HepG2 (cell line): ENCODE measurements at regions not wholly inside any gene's neighbourhood (a gene's known extent, or its start where the extent isn't known, plus 50 kb on each side); places are given as distances from the start of the nearest gene placed in this dataset.
A peak's percentile ranks its signal among the peaks of the same experiment; 100 is the strongest.

Experiments
- ATAC-seq: fragments of 200-7000 bp; cut with Tn5 transposase; 3 replicates; pipeline ENCODE4 v1.9.1; 2020; ENCODE audit warnings: mild to moderate bottlenecking, moderate library complexity
- BruUV-seq: library from RNA; stranded (reverse); fragments of 400-500 nt; replicated peaks from 2 replicates; lab custom pipeline; 2021; lab: Mats Ljungman, UMichigan
- CTCF ChIA-PET: fragments of 300-600 bp; formaldehyde crosslinking; extraction: SDS; loops from one replicate; lab custom pipeline; 2021; ENCODE audit warnings: low total read pairs, inconsistent platforms, low intra/inter-chr PET ratio; lab: Yijun Ruan, JAX
- POLR2A ChIA-PET: fragments of 350-600 bp; sonication (Branson Sonifier 250); formaldehyde crosslinking; loops from one replicate; lab custom pipeline; 2020; ENCODE audit warnings: antibody characterized with exemption, inconsistent platforms; lab: Yijun Ruan, JAX
- DNase-seq: peaks from one replicate; pipeline ENCODE4 v3.0.0-alpha.2; 2015; ENCODE audit warnings: low spot score
- FAIRE-seq: peaks from 3 replicates; lab custom pipeline; 2011; peaks lifted over from hg19 to GRCh38; lab: Jason Lieb, UNC
- H2AFZ ChIP-seq: one replicate; pipeline ENCODE4 v1.6.1; 2011; ENCODE audit warnings: low read length, inconsistent platforms
- H3K27ac ChIP-seq: fragments of 300-600 bp; 3 replicates; pipeline ENCODE4 v1.8.0; 2011; ENCODE audit warnings: mixed run types, mild to moderate bottlenecking, mixed read lengths, low read length, inconsistent platforms; ENCODE audit not compliant: insufficient read depth; ENCODE audit errors: extremely low read length
- H3K27me3 ChIP-seq, 2 experiments: fragments of 200-600 bp in 1 of 2; 2 replicates in 1 of 2; 3 replicates in 1 of 2; pipeline versions ENCODE4 v1.6.0 to v1.8.0; 2011; ENCODE audit warnings: low read length in 2 of 2, mild to moderate bottlenecking in 2 of 2, moderate library complexity in 2 of 2, inconsistent platforms in 1 of 2; ENCODE audit not compliant: insufficient read depth in 2 of 2, control insufficient read depth in 1 of 2
- H3K36me3 ChIP-seq, 2 experiments: fragments of 200-600 bp in 1 of 2; replicated peaks in 1 of 2; 2 replicates in 1 of 2; 3 replicates in 1 of 2; pipeline versions ENCODE4 v1.5.1 to v1.8.0; 2011; ENCODE audit warnings: low read length in 2 of 2, inconsistent platforms in 1 of 2; ENCODE audit not compliant: insufficient read depth in 2 of 2, control insufficient read depth in 1 of 2
- H3K4me1 ChIP-seq: 2 replicates; pipeline ENCODE4 v1.5.1; 2012; ENCODE audit warnings: low read length, inconsistent platforms; ENCODE audit not compliant: insufficient read depth
- H3K4me2 ChIP-seq: 2 replicates; pipeline ENCODE4 v1.6.0; 2011; ENCODE audit warnings: low read depth, low read length, inconsistent platforms
- H3K4me3 ChIP-seq, 3 experiments: fragments of 200-600 bp in 1 of 3; sonication (generic), shearing (Covaris generic) in 1 of 3; replicated peaks in 1 of 3; 2 replicates each; pipeline ENCODE4 v1.5.1; 2011 to 2016; ENCODE audit warnings: low read length in 3 of 3, inconsistent platforms in 2 of 3, low read depth in 2 of 3, mild to moderate bottlenecking in 2 of 3, control low read depth in 1 of 3, mixed read lengths in 1 of 3; ENCODE audit not compliant: insufficient read depth in 1 of 3
- H3K79me2 ChIP-seq: one replicate; pipeline ENCODE4 v1.6.1; 2011; ENCODE audit warnings: low read length, inconsistent platforms; ENCODE audit not compliant: insufficient read depth
- H3K9ac ChIP-seq: 2 replicates; pipeline ENCODE4 v1.6.0; 2011; ENCODE audit warnings: mild to moderate bottlenecking, low read depth, low read length, inconsistent platforms; ENCODE audit not compliant: insufficient read depth
- H3K9me3 ChIP-seq: 2 replicates; pipeline ENCODE4 v1.5.1; 2012; ENCODE audit warnings: mild to moderate bottlenecking, low read length
- H4K20me1 ChIP-seq: 2 replicates; pipeline ENCODE4 v1.6.0; 2011; ENCODE audit warnings: inconsistent platforms, mild to moderate bottlenecking, low read length, moderate library complexity; ENCODE audit not compliant: insufficient read depth
- CBX1 ChIP-seq: IDR thresholded peaks from one replicate; pipeline ENCODE4 v1.6.1; 2016; ENCODE audit warnings: antibody characterized with exemption, low read depth
- HMGA1 ChIP-seq: sonication (generic); formaldehyde crosslinking; conservative IDR thresholded peaks from 2 replicates; pipeline ENCODE4 v1.4.0; 2020; ENCODE audit warnings: missing genetic modification reagents
- JDP2 ChIP-seq: sonication (generic); formaldehyde crosslinking; IDR thresholded peaks from 2 replicates; pipeline ENCODE4 v1.8.1; 2022; ENCODE audit warnings: missing genetic modification reagents, borderline replicate concordance
- KDM4B ChIP-seq: sonication (generic); formaldehyde crosslinking; IDR thresholded peaks from 2 replicates; pipeline ENCODE4 v1.4.0; 2020; ENCODE audit warnings: missing genetic modification reagents
- MIER2 ChIP-seq: IDR thresholded peaks from 2 replicates; pipeline ENCODE4 v1.6.1; 2016; ENCODE audit warnings: missing biosample characterization, missing genetic modification reagents
- MTA1 ChIP-seq: sonication (generic); formaldehyde crosslinking; IDR thresholded peaks from 2 replicates; pipeline ENCODE4 v1.4.0; 2020; ENCODE audit warnings: missing genetic modification reagents, mild to moderate bottlenecking, borderline replicate concordance
- NFE2 ChIP-seq: sonication (generic); formaldehyde crosslinking; IDR thresholded peaks from 2 replicates; pipeline ENCODE4 v1.4.0; 2020; ENCODE audit warnings: missing genetic modification reagents
- NFYC ChIP-seq: IDR thresholded peaks from 2 replicates; pipeline ENCODE4 v1.6.1; 2016; ENCODE audit warnings: missing genetic modification reagents, missing compliant biosample characterization
- RBAK ChIP-seq: sonication (generic); formaldehyde crosslinking; IDR thresholded peaks from 2 replicates; pipeline ENCODE4 v1.5.1; 2020; ENCODE audit warnings: mild to moderate bottlenecking, missing genetic modification reagents
- ZNF138 ChIP-seq: sonication (generic); formaldehyde crosslinking; IDR thresholded peaks from 2 replicates; pipeline ENCODE4 v1.5.0; 2020; ENCODE audit warnings: mild to moderate bottlenecking, low read depth, missing genetic modification reagents
- ZNF547 ChIP-seq: sonication (generic); formaldehyde crosslinking; IDR thresholded peaks from 2 replicates; pipeline ENCODE4 v1.5.1; 2020; ENCODE audit warnings: mild to moderate bottlenecking, missing genetic modification reagents
- ZNF7 ChIP-seq: IDR thresholded peaks from 2 replicates; pipeline ENCODE4 v1.6.1; 2016; ENCODE audit warnings: missing biosample characterization, missing genetic modification reagents
- ZNF879 ChIP-seq: sonication (generic); formaldehyde crosslinking; IDR thresholded peaks from 2 replicates; pipeline ENCODE4 v1.8.1; 2023; ENCODE audit warnings: missing genetic modification reagents
- WGBS: methylation state at CpG from one replicate; pipeline ENCODE4 v1.1.6; 2017; ENCODE audit warnings: low lambda C conversion rate; 5-methylcytosine and 5-hydroxymethylcytosine counted together
- in situ Hi-C: cut with HindIII; loops from 2 replicates; pipeline ENCODE4 v1.10.0; 2017; ENCODE audit warnings: low pct_unique_long_range_greater_than_20kb; ENCODE audit not compliant: extremely low pct_ligation_motif_present
- intact Hi-C: fragments of 100-400 bp; cut with micrococcal nuclease; formaldehyde crosslinking; loops from one replicate; pipeline ENCODE4 v1.10.0; 2022; ENCODE audit not compliant: unreplicated experiment
- TF ChIP-seq, protein P1 (sequence below): sonication (generic); formaldehyde crosslinking; IDR thresholded peaks from 2 replicates; pipeline ENCODE4 v1.5.1; 2020; ENCODE audit warnings: missing genetic modification reagents, mild to moderate bottlenecking, borderline replicate concordance

- Histone ChIP-seq H3K27ac (no peak overlapping the region), H3K4me1 (no peaks in the 10 kb centered on the region), H3K79me2 (no peaks in the 10 kb centered on the region), H3K9ac (no peak overlapping the region), H3K9me3 (no peaks in the 10 kb centered on the region), H3K27me3 (no peaks in the 10 kb centered on the region), H3K4me2 (no peak overlapping the region), H2AFZ (no peak overlapping the region), H4K20me1 (no peaks in the 10 kb centered on the region), H3K4me3 (no peak overlapping the region), H3K36me3 (no peaks in the 10 kb centered on the region)
- ChIA-PET CTCF (no interaction called here), POLR2A (no interaction called here)
- ATAC-seq (no peak), FAIRE-seq (no peak), DNase-seq (no peak)
- TF ChIP-seq KDM4B (CRISPR knock-in tag) (no peak), RBAK (CRISPR knock-in tag) (peak; percentile 35; the same call in 1 of the 2 replicates), ZNF138 (no peak), ZNF7 (CRISPR knock-in tag) (peak; percentile 55; the same call in 1 of the 2 replicates), MTA1 (CRISPR knock-in tag) (no peak)
- TF ChIP-seq, protein P1, sequence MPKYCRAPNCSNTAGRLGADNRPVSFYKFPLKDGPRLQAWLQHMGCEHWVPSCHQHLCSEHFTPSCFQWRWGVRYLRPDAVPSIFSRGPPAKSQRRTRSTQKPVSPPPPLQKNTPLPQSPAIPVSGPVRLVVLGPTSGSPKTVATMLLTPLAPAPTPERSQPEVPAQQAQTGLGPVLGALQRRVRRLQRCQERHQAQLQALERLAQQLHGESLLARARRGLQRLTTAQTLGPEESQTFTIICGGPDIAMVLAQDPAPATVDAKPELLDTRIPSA: no peak
- intact Hi-C loops: no loop called here
- BruUV-seq: no TSS peak
- 0% methylated on average over 2 of the region's 2 CpGs for WGBS
- in situ Hi-C loops: no loop called here
Measured at GRCh38 chrX:55816023-55816422, 98.5 kb downstream of the RRAGB start.

DNA sequence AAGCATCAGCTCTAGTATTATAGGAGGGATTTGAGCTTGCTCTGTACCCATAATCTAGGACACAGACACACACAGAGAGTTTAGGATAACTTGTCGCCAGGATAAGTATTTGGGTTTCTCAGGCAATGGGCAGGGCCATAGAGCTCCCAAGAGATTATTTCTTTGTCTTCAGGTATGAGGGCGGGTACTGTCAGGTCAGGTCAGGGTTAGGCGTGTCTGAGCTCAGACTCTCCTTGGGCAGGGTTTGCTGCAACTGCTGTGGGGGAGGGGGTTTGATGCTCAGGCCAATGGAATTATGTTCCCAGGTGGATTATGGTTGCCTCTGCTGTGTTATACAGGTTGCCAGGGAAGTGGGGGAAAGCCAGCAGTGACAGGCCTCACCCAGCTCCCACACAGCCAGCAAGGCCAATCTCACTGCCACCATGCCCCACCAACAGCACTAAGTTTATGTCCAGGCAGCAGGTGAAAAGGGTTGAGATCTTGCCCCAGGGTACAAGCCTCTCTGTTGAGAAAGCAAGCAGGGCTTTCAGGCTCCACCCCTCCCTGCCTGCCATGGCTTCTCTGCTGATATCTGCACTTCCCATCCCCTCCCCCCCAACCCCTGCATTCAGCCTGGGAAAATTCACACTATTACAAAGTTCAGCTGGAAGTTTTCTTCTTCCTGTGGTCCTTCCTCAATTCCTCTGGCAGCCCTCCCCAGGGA lies 101.3 kb downstream of the RRAGB start:
- DNase-seq (no peak), ATAC-seq (no peak), FAIRE-seq (no peak)
- no TSS peak for BruUV-seq
- Histone ChIP-seq H3K27ac (no peak overlapping the region), H2AFZ (no peak overlapping the region), H3K36me3 (no peaks in the 10 kb centered on the region), H3K27me3 (no peaks in the 10 kb centered on the region), H3K9me3 (no peaks in the 10 kb centered on the region), H3K4me2 (no peak overlapping the region), H3K4me1 (no peaks in the 10 kb centered on the region), H3K9ac (no peak overlapping the region), H4K20me1 (no peaks in the 10 kb centered on the region), H3K79me2 (no peaks in the 10 kb centered on the region), H3K4me3 (no peak overlapping the region)
- POLR2A ChIA-PET: no interaction called here
- TF ChIP-seq NFYC (CRISPR knock-in tag) (no peak), CBX1 (no peak), JDP2 (no peak), ZNF879 (CRISPR knock-in tag) (no peak), NFE2 (CRISPR knock-in tag) (no peak), HMGA1 (CRISPR knock-in tag) (no peak), ZNF547 (CRISPR knock-in tag) (no peak), MIER2 (CRISPR knock-in tag) (no peak)
- CTCF ChIA-PET: no interaction called here
- 80% methylated on average over 1 of the region's 3 CpGs for WGBS
- in situ Hi-C loops: no loop called here
- intact Hi-C loops: no loop called here
